GM23338 (cell line): ENCODE measurements at regions not wholly inside any gene's neighbourhood (a gene's known extent, or its start where the extent isn't known, plus 50 kb on each side); places are given as distances from the start of the nearest gene placed in this dataset.

Source experiments
- ATAC-seq: fragments of 200-7000 bp; cut with Tn5 transposase; 3 replicates; pipeline ENCODE4 v1.9.1; 2020
- DNase-seq: peaks from one replicate; pipeline ENCODE4 v3.0.0-alpha.2; 2015; ENCODE audit warnings: low spot score
- H2AFZ ChIP-seq: fragments of 200-600 bp; sonication (generic); 2 replicates; pipeline ENCODE4 v1.8.0; 2016; ENCODE audit warnings: antibody characterized with exemption, mild to moderate bottlenecking, moderate library complexity
- H3F3A ChIP-seq: fragments of 200-600 bp; sonication (generic); replicated peaks from 2 replicates; pipeline ENCODE4 v1.8.0; 2017; ENCODE audit warnings: antibody characterized with exemption, mixed run types, low read depth
- H3K27ac ChIP-seq: fragments of 200-600 bp; sonication (generic); 2 replicates; pipeline ENCODE4 v1.6.1; 2016; ENCODE audit warnings: low read depth
- H3K27me3 ChIP-seq: fragments of 200-600 bp; sonication (generic); 2 replicates; pipeline ENCODE4 v1.8.0; 2016; ENCODE audit warnings: mild to moderate bottlenecking, mixed run types, moderate library complexity; ENCODE audit not compliant: insufficient read depth
- H3K36me3 ChIP-seq: fragments of 200-600 bp; sonication (generic); 2 replicates; pipeline ENCODE4 v1.8.0; 2016; ENCODE audit warnings: mild to moderate bottlenecking; ENCODE audit not compliant: insufficient read depth
- H3K4me1 ChIP-seq: fragments of 200-600 bp; sonication (generic); 2 replicates; pipeline ENCODE4 v1.8.0; 2016; ENCODE audit warnings: mild to moderate bottlenecking, moderate library complexity; ENCODE audit not compliant: insufficient read depth
- H3K4me2 ChIP-seq: fragments of 200-600 bp; sonication (generic); 2 replicates; pipeline ENCODE4 v1.7.1; 2017; ENCODE audit warnings: mixed run types
- H3K4me3 ChIP-seq: fragments of 200-600 bp; sonication (generic); 2 replicates; pipeline ENCODE4 v1.6.1; 2016; ENCODE audit warnings: mixed run types
- H3K79me2 ChIP-seq: fragments of 200-600 bp; sonication (generic); replicated peaks from 2 replicates; pipeline ENCODE4 v1.8.0; 2017; ENCODE audit warnings: mild to moderate bottlenecking; ENCODE audit not compliant: insufficient read depth
- H3K9me2 ChIP-seq: fragments of 200-600 bp; sonication (generic); 2 replicates; pipeline ENCODE4 v1.8.0; 2017; ENCODE audit not compliant: insufficient read depth
- H4K20me1 ChIP-seq: fragments of 200-600 bp; sonication (generic); replicated peaks from 2 replicates; pipeline ENCODE4 v1.8.0; 2017; ENCODE audit warnings: mild to moderate bottlenecking; ENCODE audit not compliant: insufficient read depth
- H3K27ac Mint-ChIP-seq: 2 replicates; pipeline ENCODE4 v1.8.0; 2020; ENCODE audit warnings: inconsistent platforms, mild to moderate bottlenecking, moderate library complexity, mixed read lengths
- H3K27me3 Mint-ChIP-seq: 3 replicates; pipeline ENCODE4 v1.8.0; 2022; ENCODE audit warnings: low read depth, mild to moderate bottlenecking, moderate library complexity, mixed read lengths, inconsistent platforms; ENCODE audit not compliant: insufficient read depth, poor library complexity
- H3K36me3 Mint-ChIP-seq: 3 replicates; pipeline ENCODE4 v1.8.0; 2021; ENCODE audit warnings: low read depth, mild to moderate bottlenecking, inconsistent platforms, moderate library complexity, mixed read lengths
- H3K4me1 Mint-ChIP-seq: 3 replicates; pipeline ENCODE4 v1.8.0; 2020; ENCODE audit warnings: mild to moderate bottlenecking, inconsistent platforms, mixed read lengths
- H3K4me3 Mint-ChIP-seq: 3 replicates; pipeline ENCODE4 v1.8.0; 2021; ENCODE audit warnings: moderate library complexity, mild to moderate bottlenecking, inconsistent platforms, mixed read lengths
- H3K9me3 Mint-ChIP-seq: 3 replicates; pipeline ENCODE4 v1.8.0; 2020; ENCODE audit warnings: moderate library complexity, mild to moderate bottlenecking, inconsistent platforms, mixed read lengths
- CREB1 ChIP-seq: fragments of 250-450 bp; sonication (Bioruptor Pico); IDR thresholded peaks from 2 replicates; pipeline ENCODE4 v1.5.0; 2020; ENCODE audit warnings: low read depth, mild to moderate bottlenecking, moderate library complexity
- CTCF ChIP-seq, 2 experiments: fragments of 200-600 bp in 1 of 2; sonication (generic) in 1 of 2; conservative IDR thresholded peaks; 2 replicates each; pipeline versions ENCODE4 v1.5.1 to v1.6.1; 2016 to 2017; ENCODE audit warnings: antibody characterized with exemption in 2 of 2, low read depth in 2 of 2, mild to moderate bottlenecking in 2 of 2, moderate library complexity in 1 of 2
- POLR2AphosphoS5 ChIP-seq: IDR thresholded peaks from 2 replicates; pipeline ENCODE4 v1.6.1; 2016; ENCODE audit warnings: antibody characterized with exemption, low read depth
- REST ChIP-seq: IDR thresholded peaks from one replicate; pipeline ENCODE4 v1.6.1; 2018; ENCODE audit warnings: antibody characterized with exemption; ENCODE audit not compliant: unreplicated experiment
- ZNF114 ChIP-seq: fragments of 250-450 bp; sonication (Bioruptor Pico); IDR thresholded peaks from 2 replicates; pipeline ENCODE4 v1.5.0; 2020; ENCODE audit warnings: mild to moderate bottlenecking, moderate library complexity

DNA sequence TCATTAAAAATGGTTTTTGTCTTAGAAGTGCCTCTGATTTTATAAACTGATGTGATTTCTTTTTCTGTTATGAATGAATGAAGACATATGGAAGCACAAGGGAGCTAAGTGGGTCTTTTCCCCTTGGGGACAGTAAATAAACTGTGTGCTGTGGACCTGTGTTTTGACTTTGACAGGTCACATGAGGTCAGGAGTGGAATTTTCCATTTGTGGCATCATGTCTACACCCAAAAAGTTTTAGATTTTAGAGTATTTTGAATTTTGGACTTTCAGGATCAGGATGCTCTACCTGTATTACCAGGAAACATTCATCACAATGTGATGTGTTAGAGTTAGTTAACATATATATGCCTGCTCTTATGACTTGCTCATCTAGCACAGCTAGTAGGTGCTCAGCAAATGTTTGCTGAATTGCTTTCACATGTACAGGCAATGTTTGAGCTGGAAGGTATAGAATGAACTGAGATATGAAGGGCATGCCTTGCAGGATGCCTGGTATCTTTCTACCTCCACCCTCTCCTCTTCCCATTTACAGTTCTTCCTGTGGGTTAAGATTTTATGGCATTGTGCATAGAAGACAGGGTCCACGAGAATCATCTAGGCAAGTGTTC lies 73.2 kb upstream of the NR3C1 start (continued):
- no peak for TF ChIP-seq CTCF (conservative IDR thresholded peaks at IDR 0.05; ENCODE audit: low read depth in 2 of 2)
- TF ChIP-seq CREB1: no peak
- no peak for TF ChIP-seq POLR2AphosphoS5
- no peak for TF ChIP-seq REST

DNA sequence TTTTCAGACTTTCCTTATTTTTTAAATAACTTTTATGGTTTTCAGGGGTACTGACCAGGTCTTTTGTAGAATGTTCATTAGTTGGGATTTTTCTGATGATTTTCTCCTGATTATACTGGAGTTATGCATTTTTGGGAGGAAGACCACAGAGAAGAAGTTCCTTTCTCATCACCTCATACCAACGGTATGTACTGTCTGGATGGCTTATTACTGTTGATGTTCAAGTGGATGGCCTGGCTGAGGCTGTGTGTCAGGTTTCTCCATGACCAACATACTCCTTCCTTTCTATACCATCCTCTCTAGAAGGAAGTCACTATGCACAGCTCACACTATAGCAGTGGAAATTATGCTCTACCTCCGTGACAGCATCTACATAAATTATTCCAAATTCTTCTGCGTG lies 71.1 kb upstream of the NR3C1 start:
- Mint-ChIP-seq H3K4me3 (no peak overlapping the region), H3K9me3 (no peaks in the 10 kb centered on the region), H3K4me1 (no peaks in the 10 kb centered on the region), H3K27me3 (no peaks in the 10 kb centered on the region), H3K36me3 (no peaks in the 10 kb centered on the region), H3K27ac (no peak overlapping the region)
- H2AFZ ChIP-seq: no peak overlapping the region
- H3K4me1 ChIP-seq: no peaks in the 10 kb centered on the region
- H3K9me2 ChIP-seq: no peaks in the 10 kb centered on the region
- no peaks in the 10 kb centered on the region for H3K27me3 ChIP-seq
- TF ChIP-seq REST: no peak
- TF ChIP-seq ZNF114 (CRISPR knock-in tag): no peak
- TF ChIP-seq CTCF (conservative IDR thresholded peaks at IDR 0.05; ENCODE audit: low read depth in 2 of 2): no peak
- no peak overlapping the region for H3K4me2 ChIP-seq
- H3K4me3 ChIP-seq: no peak overlapping the region
- no peak overlapping the region for H3K27ac ChIP-seq
- no peaks in the 10 kb centered on the region for H4K20me1 ChIP-seq
- H3K79me2 ChIP-seq: no peaks in the 10 kb centered on the region
- DNase-seq: no peak
- no peaks in the 10 kb centered on the region for H3F3A ChIP-seq
- H3K36me3 ChIP-seq: no peaks in the 10 kb centered on the region
- ATAC-seq: no peak
